Non-pigmented ciliary epithelial cell (primary cell): ENCODE measurements at regions not wholly inside any gene's neighbourhood (a gene's known extent, or its start where the extent isn't known, plus 50 kb on each side); places are given as distances from the start of the nearest gene placed in this dataset.

Source experiments
- DNase-seq: peaks from one replicate; pipeline ENCODE4 v3.0.0-alpha.2; 2010; ENCODE audit warnings: low read depth

- no peak for DNase-seq
Measured at GRCh38 chr9:118189615-118190014, 485.4 kb downstream of the TLR4 start.

DNA sequence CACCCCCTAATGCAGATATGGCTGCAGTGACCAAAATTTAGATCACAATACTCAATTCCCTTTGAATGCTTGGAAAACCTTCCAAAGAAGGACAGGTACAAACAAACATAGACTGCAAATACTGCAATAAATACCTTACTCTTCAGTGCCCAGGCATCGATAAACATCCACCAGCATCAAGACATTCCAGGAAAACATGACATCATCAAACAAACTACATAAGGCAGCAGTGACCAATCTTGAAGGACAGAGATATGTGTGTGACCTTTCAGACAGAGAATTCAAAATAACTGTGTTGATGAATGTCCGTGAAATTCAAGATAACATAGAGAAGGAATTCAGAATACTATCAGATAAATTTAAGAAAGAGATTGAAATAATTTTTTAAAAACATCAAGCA lies 488.6 kb downstream of the TLR4 start:
- no peak for DNase-seq

- DNase-seq: no peak
Measured at GRCh38 chr9:118209343-118209742, 505.1 kb downstream of the TLR4 start.

GRCh38 chr9:118215549-118215948 lies 511.3 kb downstream of the TLR4 start:
- DNase-seq: no peak

DNA sequence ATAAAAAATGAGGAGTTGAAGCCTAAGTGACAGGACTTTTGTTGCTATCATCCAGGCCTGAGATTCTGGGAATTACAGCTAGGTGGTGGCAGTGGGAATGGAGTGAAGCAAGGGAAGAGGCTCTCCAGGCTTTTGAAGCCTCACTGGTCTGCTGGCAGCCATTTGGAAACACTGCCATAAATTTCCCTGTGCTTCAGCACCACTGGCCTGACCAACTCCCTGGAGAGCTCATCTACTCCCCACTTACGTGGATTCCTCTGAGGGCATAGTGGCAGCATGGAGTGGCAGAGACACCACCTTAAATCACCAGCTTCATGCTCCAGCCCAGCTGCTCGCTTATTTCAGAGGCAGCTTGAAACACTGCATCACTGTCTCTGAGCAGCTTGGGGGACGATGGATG lies 518.2 kb downstream of the TLR4 start:
- no peak for DNase-seq

DNA sequence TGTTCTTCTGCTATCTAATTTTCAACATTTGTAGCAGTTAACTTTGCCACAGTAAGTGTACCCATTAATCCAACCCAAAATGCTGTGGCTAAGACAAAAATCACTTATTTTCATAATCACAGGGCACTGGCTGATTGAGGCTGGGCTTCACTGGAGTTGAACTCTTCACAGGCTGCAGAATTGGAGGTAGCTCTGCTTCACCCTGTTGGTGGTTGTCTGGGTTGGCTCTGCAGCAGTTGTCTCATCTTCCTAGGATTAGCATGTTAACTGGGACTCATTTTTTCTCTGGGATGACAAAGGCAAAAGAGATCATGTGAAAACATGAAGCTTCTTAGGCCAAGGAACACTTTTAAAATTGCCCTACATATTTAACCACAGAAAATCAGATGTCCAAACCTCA lies 518.9 kb downstream of the TLR4 start:
- DNase-seq: no peak

- DNase-seq: no peak
Measured at GRCh38 chr9:118230329-118230728, 526.1 kb downstream of the TLR4 start.

- DNase-seq: no peak
Measured at GRCh38 chr9:118236625-118237024, 532.4 kb downstream of the TLR4 start.

GRCh38 chr9:118238139-118238538 lies 533.9 kb downstream of the TLR4 start:
- no peak for DNase-seq

DNA sequence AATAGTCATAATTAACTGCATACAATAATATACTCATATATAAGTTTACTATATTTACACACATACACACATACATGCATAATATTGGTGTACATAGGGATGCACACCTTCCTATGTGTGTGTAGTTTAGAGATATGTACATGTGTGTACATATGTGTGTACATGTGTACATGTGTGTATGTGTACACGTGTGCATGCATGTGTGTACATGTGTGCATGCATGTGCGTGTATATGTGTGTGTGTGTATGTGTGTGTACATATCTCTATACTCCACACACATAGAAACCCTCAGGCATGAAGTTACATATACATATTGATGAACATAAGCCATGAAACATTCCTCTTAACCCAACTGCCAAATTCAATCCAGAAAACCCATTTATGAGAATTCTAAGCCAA lies 547.8 kb downstream of the TLR4 start:
- no peak for DNase-seq

DNA sequence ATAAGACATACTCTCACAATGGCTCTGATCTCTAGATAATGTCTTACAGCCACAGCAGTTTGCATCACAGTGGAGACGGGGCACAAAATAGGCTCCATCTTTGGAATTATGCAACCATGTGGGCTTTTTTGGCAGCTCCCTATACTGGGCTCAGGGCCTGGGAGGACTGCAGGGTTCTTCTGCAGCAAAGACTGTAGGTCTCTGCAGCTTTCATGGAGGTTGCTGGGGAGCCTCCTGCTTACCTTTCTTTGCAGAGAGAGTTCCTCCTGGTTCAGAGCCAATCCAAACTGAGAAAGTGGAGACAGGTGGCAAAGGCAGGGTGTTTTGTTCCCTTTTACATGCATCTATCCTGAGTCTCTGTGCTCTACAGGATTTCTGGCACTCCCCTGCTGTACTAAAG lies 558.0 kb downstream of the TLR4 start:
- no peak for DNase-seq

- DNase-seq: no peak
Measured at GRCh38 chr9:118263949-118264348, 559.7 kb downstream of the TLR4 start.

DNA sequence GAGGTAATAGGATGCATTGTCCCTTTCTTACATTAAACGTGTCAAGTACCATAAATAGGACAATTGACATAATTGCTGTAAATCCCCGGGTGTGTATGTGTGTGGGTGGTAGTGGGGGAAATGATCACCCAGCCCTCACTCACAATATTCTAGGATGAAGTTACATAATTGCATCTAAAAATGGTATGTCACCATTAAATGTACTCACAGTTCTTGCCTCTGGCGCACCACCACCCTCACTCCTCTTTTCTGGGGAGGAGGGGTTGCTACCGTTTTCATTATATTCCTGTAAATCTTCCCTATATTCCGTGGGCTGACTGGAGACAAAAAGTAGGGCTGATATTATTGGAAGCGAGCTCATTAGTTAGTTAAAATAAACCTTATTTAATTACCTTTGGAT lies 563.8 kb downstream of the TLR4 start:
- DNase-seq: no peak

GRCh38 chr9:118269623-118270022 lies 565.4 kb downstream of the TLR4 start:
- no peak for DNase-seq

GRCh38 chr9:118271331-118271730 lies 567.1 kb downstream of the TLR4 start:
- DNase-seq: no peak

DNA sequence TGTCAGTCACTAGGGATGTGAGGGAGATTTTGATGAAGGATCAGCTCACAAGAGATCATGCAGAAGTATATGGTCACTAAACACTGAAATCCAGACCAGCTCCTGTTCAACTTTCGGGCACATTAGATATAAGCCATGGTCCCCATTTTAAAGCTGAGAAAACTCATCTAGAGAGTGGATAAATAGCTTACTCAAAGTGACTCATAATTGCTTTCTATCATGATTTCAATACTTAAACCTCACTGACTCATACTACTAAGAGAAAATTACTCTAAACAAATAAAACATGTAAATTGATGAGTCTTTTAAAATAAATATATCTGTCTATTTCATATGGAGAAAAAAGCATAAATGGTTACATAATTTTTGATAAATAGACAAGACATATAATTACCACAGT lies 567.7 kb downstream of the TLR4 start:
- DNase-seq: no peak

GRCh38 chr9:118273048-118273447 lies 568.8 kb downstream of the TLR4 start:
- no peak for DNase-seq

- DNase-seq: no peak
Measured at GRCh38 chr9:118276784-118277183, 572.6 kb downstream of the TLR4 start.

DNA sequence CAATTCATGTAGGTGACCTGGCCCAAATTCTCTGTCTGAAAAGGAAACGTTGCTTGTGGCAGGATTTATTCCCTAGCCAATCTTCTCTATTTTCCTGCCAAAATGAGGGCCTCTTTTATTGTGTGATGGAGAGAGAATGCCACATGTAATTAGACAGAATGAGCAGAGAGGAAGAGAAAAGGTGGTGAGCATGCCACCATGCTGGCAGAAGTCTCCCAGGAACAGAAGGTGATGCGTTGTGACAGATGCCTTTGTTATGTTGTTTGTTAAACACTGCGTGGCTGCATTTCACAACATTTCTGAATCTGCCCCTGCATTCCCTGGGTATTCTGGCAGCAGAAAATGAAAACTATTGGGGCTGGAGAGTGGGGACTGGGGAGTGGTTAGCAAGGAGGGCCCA lies 577.6 kb downstream of the TLR4 start:
- DNase-seq: no peak

- no peak for DNase-seq
Measured at GRCh38 chr9:118283488-118283887, 579.3 kb downstream of the TLR4 start.

GRCh38 chr9:118290116-118290515 lies 585.9 kb downstream of the TLR4 start:
- DNase-seq: no peak

DNA sequence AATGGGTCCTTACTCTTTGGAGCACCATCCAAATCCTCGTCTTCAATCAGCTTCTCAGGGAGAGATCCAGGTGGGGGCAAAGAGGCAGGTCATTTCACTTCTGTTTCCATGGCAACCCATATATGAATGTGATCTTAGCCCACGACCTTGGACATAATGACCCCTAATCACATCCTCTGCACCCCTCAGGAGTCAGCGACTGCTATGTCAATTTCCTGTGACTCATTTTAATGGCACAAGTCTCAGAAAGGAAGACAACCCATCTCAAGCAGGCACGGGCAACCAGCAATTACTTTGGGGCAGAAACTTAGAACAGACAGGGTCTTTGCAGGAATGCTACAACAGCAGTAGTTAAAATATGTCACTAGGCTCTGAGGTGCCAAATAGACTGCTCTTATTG lies 591.2 kb downstream of the TLR4 start:
- no peak for DNase-seq

DNA sequence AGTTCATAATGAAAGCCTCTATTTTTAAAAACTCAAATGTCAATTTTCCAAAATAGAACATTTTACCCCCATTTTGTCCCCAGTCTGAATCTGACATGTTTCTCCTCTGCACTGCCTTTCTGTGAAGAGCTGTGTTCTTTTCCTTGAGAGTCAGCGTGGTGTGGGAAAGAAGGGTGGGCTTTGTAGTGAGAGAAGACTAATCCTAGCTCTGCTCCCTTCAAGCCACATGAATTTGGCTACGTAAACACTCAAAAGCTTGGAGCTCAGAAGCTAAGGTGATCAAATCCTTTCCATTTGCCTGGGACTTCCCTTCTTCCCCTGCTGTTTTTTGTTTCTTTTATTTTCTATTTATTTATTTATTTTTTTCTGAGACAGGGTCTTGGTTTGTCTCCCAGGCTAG lies 598.5 kb downstream of the TLR4 start:
- DNase-seq: no peak

- no peak for DNase-seq
Measured at GRCh38 chr9:118303216-118303615, 599.0 kb downstream of the TLR4 start.

GRCh38 chr9:118305331-118305730 lies 601.1 kb downstream of the TLR4 start:
- DNase-seq: no peak
